ENCODE measurements at regions not wholly inside any gene's neighbourhood (a gene's known extent, or its start where the extent isn't known, plus 50 kb on each side); places are given as distances from the start of the nearest gene placed in this dataset.

DNA sequence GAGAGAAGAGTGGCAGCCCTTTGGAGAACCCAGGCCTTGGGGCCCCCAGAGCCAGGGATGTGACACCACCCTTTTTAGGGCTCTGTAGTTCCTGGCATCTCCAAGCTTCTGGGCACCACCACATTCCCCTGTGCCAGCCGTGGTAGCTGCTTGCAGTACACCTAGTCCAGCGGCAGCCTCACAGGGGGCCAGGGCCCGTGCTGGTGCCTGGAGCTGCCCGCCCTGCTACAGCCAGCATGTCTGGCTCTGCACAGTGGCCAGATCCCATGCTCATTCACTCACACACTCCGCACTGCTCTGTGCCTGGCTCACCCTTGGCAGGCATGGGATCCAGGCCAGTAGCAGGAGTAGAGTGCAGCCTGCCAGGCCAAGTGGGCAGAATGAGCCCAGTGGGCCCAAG lies 351.6 kb upstream of the TMCO5A start:
- no peak for TF ChIP-seq CTCF (IDR thresholded peaks at IDR 0.05; ENCODE audit: low read depth, low read length)
- no peak for DNase-seq (ENCODE audit: extremely low read depth, low read depth)

- no peak for TF ChIP-seq CTCF (IDR thresholded peaks at IDR 0.05; ENCODE audit: low read depth, low read length)
- peak; percentile 14 for DNase-seq (ENCODE audit: extremely low read depth, low read depth)
Observed at GRCh38 chr15:37586011-37586583, 348.3 kb upstream of the TMCO5A start.

DNA sequence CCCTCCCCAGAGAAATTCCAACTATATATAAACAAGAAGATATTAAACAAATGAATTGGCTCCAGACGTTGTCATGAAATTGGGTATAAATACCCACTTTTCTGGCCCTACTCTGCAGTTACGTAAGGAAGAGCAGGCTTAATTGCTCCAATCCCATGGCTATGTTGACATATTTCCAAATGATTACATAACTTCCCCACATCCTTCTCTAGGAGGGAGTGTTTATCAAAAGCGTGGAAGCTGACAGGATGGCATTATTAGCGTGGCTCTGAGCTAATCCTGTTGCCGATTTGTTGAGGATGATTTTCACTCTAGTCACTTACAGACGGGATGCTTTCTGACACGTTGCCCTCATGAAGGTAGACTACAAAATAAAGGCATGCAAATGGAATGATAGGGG lies 347.5 kb upstream of the TMCO5A start:
- DNase-seq (ENCODE audit: extremely low read depth, low read depth) = peak; percentile 5

GRCh38 chr15:37594417-37594816 lies 340.0 kb upstream of the TMCO5A start:
- TF ChIP-seq CTCF (IDR thresholded peaks at IDR 0.05; ENCODE audit: low read depth, low read length) = no peak
- DNase-seq (ENCODE audit: extremely low read depth, low read depth) = no peak

More for the DNA sequence above, 347.5 kb upstream of the TMCO5A start:
- TF ChIP-seq CTCF (IDR thresholded peaks at IDR 0.05; ENCODE audit: low read depth, low read length) = no peak

DNA sequence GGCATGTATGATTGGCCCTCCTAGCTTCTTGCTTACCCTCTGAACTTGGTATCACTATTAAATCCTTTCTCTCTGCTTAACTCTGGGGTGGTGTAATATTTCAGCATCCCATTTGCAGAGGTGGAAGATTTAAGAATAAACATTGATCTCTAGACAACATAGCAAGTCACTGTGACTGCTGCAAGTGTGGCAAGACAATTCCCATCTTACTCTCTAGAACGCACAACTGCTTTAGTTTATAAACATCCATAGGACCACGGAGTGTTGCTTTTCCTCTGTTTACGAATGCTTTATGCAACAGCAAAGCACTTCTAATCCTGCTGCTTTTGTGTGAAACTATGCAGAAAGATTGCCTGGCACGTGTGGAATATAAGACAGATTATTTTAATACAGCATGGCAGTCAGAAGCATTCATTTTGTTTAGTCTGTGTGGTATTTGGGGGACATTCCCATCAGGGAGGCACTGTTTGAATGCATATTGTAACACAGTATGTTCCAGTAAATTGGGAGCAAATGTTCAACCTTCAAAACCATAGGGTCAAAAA lies 338.9 kb upstream of the TMCO5A start:
- no peak for DNase-seq (ENCODE audit: extremely low read depth, low read depth)
- TF ChIP-seq CTCF (IDR thresholded peaks at IDR 0.05; ENCODE audit: low read depth, low read length) = no peak

DNA sequence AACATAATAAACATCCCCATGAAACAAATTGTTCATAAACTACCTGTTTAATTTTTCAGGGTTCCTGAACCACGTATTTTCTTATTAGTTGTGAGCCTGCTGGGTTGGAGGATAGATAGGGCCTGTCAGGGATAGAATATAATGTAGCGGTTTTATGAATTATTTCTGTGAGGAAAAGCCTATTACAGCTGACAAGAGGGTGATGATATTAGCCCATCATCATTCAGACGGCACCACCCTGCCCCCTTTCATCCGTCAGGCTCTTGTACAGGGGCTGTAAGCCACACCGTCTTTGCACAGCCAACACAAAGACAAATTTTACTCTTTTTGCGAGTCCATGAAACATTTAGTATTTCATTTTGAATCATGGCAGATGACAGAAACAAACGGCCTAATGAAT lies 335.3 kb upstream of the TMCO5A start:
- DNase-seq (ENCODE audit: extremely low read depth, low read depth) = no peak
- TF ChIP-seq CTCF (IDR thresholded peaks at IDR 0.05; ENCODE audit: low read depth, low read length) = no peak

- no peak for DNase-seq (ENCODE audit: extremely low read depth, low read depth)
- no peak for TF ChIP-seq CTCF (IDR thresholded peaks at IDR 0.05; ENCODE audit: low read depth, low read length)
Observed at GRCh38 chr15:37616215-37616614, 318.2 kb upstream of the TMCO5A start.

Measured in AG09319 (cell line).